H1 (cell line): ENCODE measurements at regions not wholly inside any gene's neighbourhood (a gene's known extent, or its start where the extent isn't known, plus 50 kb on each side); places are given as distances from the start of the nearest gene placed in this dataset.

Experiments
- CTCF ChIA-PET: fragments of 300-600 bp; sonication (Branson Sonifier 250); formaldehyde crosslinking; loops from one replicate; lab custom pipeline; 2021; ENCODE audit not compliant: partially characterized antibody; lab: Charles Lee
- POLR2A ChIA-PET: fragments of 300-600 bp; sonication (Branson Sonifier 250); formaldehyde crosslinking; loops from one replicate; lab custom pipeline; 2021; ENCODE audit warnings: inconsistent platforms; ENCODE audit not compliant: partially characterized antibody; lab: Charles Lee
- DNase-seq, 2 experiments: peaks; one replicate each; pipeline versions ENCODE4 v3.0.0 to v3.0.0-alpha.2; 2010 to 2022; ENCODE audit warnings: low spot score in 2 of 2, low read depth in 1 of 2, mixed read lengths in 1 of 2
- FAIRE-seq: peaks from 2 replicates; lab custom pipeline; 2011; peaks lifted over from hg19 to GRCh38; lab: Jason Lieb, UNC
- H2AFZ ChIP-seq: 2 replicates; pipeline ENCODE4 v1.8.1; 2012; ENCODE audit warnings: low read length, inconsistent platforms
- H2AK5ac ChIP-seq: 2 replicates; pipeline ENCODE4 v1.6.1; 2013; ENCODE audit warnings: low read depth, low read length
- H2BK120ac ChIP-seq: replicated peaks from 2 replicates; pipeline ENCODE3; 2013; ENCODE audit warnings: low read depth, low read length, inconsistent platforms
- H2BK12ac ChIP-seq: 2 replicates; pipeline ENCODE4 v1.6.1; 2013; ENCODE audit warnings: low read depth, low read length
- H2BK15ac ChIP-seq: 2 replicates; pipeline ENCODE4 v1.6.1; 2013; ENCODE audit warnings: low read length
- H2BK20ac ChIP-seq: 2 replicates; pipeline ENCODE4 v1.6.1; 2013; ENCODE audit warnings: low read length
- H2BK5ac ChIP-seq: 2 replicates; pipeline ENCODE4 v1.6.1; 2013; ENCODE audit warnings: low read depth, low read length
- H3K14ac ChIP-seq: 2 replicates; pipeline ENCODE4 v1.6.1; 2013; ENCODE audit warnings: inconsistent platforms; ENCODE audit not compliant: insufficient read length
- H3K18ac ChIP-seq: 2 replicates; pipeline ENCODE4 v1.6.1; 2013; ENCODE audit warnings: low read length; ENCODE audit errors: extremely low read depth
- H3K23ac ChIP-seq: 2 replicates; pipeline ENCODE4 v1.6.1; 2013; ENCODE audit warnings: inconsistent platforms; ENCODE audit not compliant: insufficient read length
- H3K23me2 ChIP-seq: 2 replicates; pipeline ENCODE4 v1.6.1; 2013; ENCODE audit warnings: low read depth, low read length
- H3K27ac ChIP-seq: 2 replicates; pipeline ENCODE4 v1.6.1; 2011; ENCODE audit warnings: low read depth, low read length, inconsistent platforms
- H3K27me3 ChIP-seq, 4 experiments: replicated peaks in 1 of 4; 1 replicate in 1 of 4; 2 replicates in 3 of 4; pipeline versions ENCODE4 v1.6.1 to v1.8.1; 2011 to 2013; ENCODE audit warnings: low read length in 3 of 4, mild to moderate bottlenecking in 3 of 4, inconsistent platforms in 2 of 4, mixed read lengths in 2 of 4, moderate library complexity in 1 of 4; ENCODE audit not compliant: control insufficient read depth in 3 of 4, insufficient read depth in 3 of 4; ENCODE audit errors: extremely low read depth in 1 of 4
- H3K36me3 ChIP-seq, 4 experiments: 2 replicates each; pipeline versions ENCODE4 v1.6.1 to v1.8.1; 2011 to 2013; ENCODE audit warnings: mild to moderate bottlenecking in 4 of 4, low read length in 3 of 4, moderate library complexity in 2 of 4, control low read depth in 1 of 4, inconsistent platforms in 1 of 4; ENCODE audit not compliant: insufficient read depth in 4 of 4, control insufficient read depth in 2 of 4
- H3K4ac ChIP-seq: replicated peaks from 2 replicates; pipeline ENCODE3; 2013; ENCODE audit warnings: low read length, low read depth, mixed read lengths, inconsistent platforms; ENCODE audit not compliant: insufficient read length
- H3K4me1 ChIP-seq, 4 experiments: replicated peaks in 1 of 4; 1 replicate in 1 of 4; 2 replicates in 3 of 4; pipeline versions ENCODE4 v1.6.1 to v1.8.1; 2011 to 2013; ENCODE audit warnings: low read length in 3 of 4, inconsistent platforms in 2 of 4, mixed read lengths in 1 of 4; ENCODE audit not compliant: insufficient read depth in 4 of 4, control insufficient read depth in 3 of 4
- H3K4me2 ChIP-seq, 2 experiments: 2 replicates each; pipeline versions ENCODE4 v1.6.1 to v1.8.1; 2011 to 2013; ENCODE audit warnings: low read depth in 2 of 2, low read length in 2 of 2, control low read depth in 1 of 2, inconsistent platforms in 1 of 2, mild to moderate bottlenecking in 1 of 2; ENCODE audit not compliant: insufficient read depth in 1 of 2
- H3K4me3 ChIP-seq, 4 experiments: fragments of 200-600, 300-600 bp in 1 of 4; sonication (generic), shearing (Covaris generic), sonication (Bioruptor Twin) in 1 of 4; 2 replicates each; pipeline versions ENCODE4 v1.5.1 to v1.8.1; 2011 to 2016; ENCODE audit warnings: low read length in 4 of 4, low read depth in 3 of 4, control low read depth in 2 of 4, inconsistent platforms in 2 of 4, mild to moderate bottlenecking in 2 of 4, mixed read lengths in 1 of 4, moderate library complexity in 1 of 4; ENCODE audit not compliant: insufficient read depth in 2 of 4; ENCODE audit errors: extremely low read depth in 1 of 4
- H3K56ac ChIP-seq: replicated peaks from 2 replicates; pipeline ENCODE3; 2013; ENCODE audit warnings: low read depth, mild to moderate bottlenecking, mixed read lengths, low read length, inconsistent platforms; ENCODE audit not compliant: insufficient read length
- H3K79me1 ChIP-seq: 2 replicates; pipeline ENCODE4 v1.6.1; 2013; ENCODE audit warnings: low read depth, low read length, control low read depth
- H3K79me2 ChIP-seq, 2 experiments: 2 replicates each; pipeline versions ENCODE4 v1.6.1 to v1.8.1; 2012 to 2013; ENCODE audit warnings: low read length in 2 of 2, mild to moderate bottlenecking in 2 of 2, inconsistent platforms in 1 of 2; ENCODE audit not compliant: insufficient read depth in 2 of 2, control insufficient read depth in 1 of 2
- H3K9ac ChIP-seq, 4 experiments: replicated peaks in 1 of 4; 1 replicate in 1 of 4; 2 replicates in 3 of 4; pipeline versions ENCODE4 v1.6.1 to v1.8.1; 2011 to 2013; ENCODE audit warnings: low read depth in 3 of 4, low read length in 3 of 4, control low read depth in 2 of 4, mild to moderate bottlenecking in 2 of 4, moderate library complexity in 2 of 4, inconsistent platforms in 1 of 4; ENCODE audit errors: extremely low read depth in 1 of 4
- H3K9me3 ChIP-seq, 2 experiments: 2 replicates each; pipeline versions ENCODE4 v1.6.1 to v1.8.1; 2012 to 2013; ENCODE audit warnings: mild to moderate bottlenecking in 2 of 2, moderate library complexity in 2 of 2, control low read depth in 1 of 2, inconsistent platforms in 1 of 2, low read depth in 1 of 2, low read length in 1 of 2, mixed read lengths in 1 of 2; ENCODE audit not compliant: insufficient read depth in 2 of 2
- H4K20me1 ChIP-seq, 2 experiments: replicated peaks in 1 of 2; 2 replicates each; pipeline versions ENCODE3 to v1.8.1; 2011 to 2013; ENCODE audit warnings: inconsistent platforms in 2 of 2, low read length in 2 of 2, mild to moderate bottlenecking in 1 of 2; ENCODE audit not compliant: insufficient read depth in 2 of 2, control insufficient read depth in 1 of 2
- H4K5ac ChIP-seq: 2 replicates; pipeline ENCODE4 v1.6.1; 2013; ENCODE audit warnings: low read length, low read depth, mixed read lengths, inconsistent platforms; ENCODE audit not compliant: insufficient read length
- H4K8ac ChIP-seq: 2 replicates; pipeline ENCODE4 v1.8.0; 2013; ENCODE audit warnings: mild to moderate bottlenecking, moderate library complexity, low read length, inconsistent platforms; ENCODE audit not compliant: insufficient read depth; ENCODE audit errors: extremely low read depth
- H4K91ac ChIP-seq: replicated peaks from 2 replicates; pipeline ENCODE3; 2013; ENCODE audit warnings: low read length, mixed read lengths, inconsistent platforms; ENCODE audit not compliant: insufficient read length
- SIRT6 ChIP-seq: IDR thresholded peaks from one replicate; pipeline ENCODE4 v1.7.1; 2012; ENCODE audit warnings: low read length, inconsistent platforms
- SRF ChIP-seq: IDR thresholded peaks from 2 replicates; pipeline ENCODE4 v1.6.1; 2011; ENCODE audit warnings: mild to moderate bottlenecking, low read depth, low read length, moderate library complexity
- TAF7 ChIP-seq: optimal IDR thresholded peaks from 2 replicates; pipeline ENCODE3; 2011; ENCODE audit warnings: low read depth, mild to moderate bottlenecking, inconsistent platforms, low read length, moderate library complexity, borderline replicate concordance
- TCF12 ChIP-seq: IDR thresholded peaks from 2 replicates; pipeline ENCODE4 v1.6.1; 2011; ENCODE audit warnings: low read depth, mild to moderate bottlenecking, low read length
- ZNF274 ChIP-seq: IDR thresholded peaks from 2 replicates; pipeline ENCODE4 v1.7.0; 2012; ENCODE audit warnings: low read length, borderline replicate concordance; ENCODE audit errors: extremely low read depth

GRCh38 chr3:154932633-154933032, 147.5 kb upstream of the MME start:
- TF ChIP-seq SRF (no peak), TAF7 (no peak), TCF12 (no peak), ZNF274 (no peak), SIRT6 (no peak)
- no peaks in the 10 kb centered on the region for H3K79me1 ChIP-seq
- H3K4me3 ChIP-seq, result no peak overlapping the region

More at GRCh38 chr3:154932633-154933032, 147.5 kb upstream of the MME start:
- H3K9me3 ChIP-seq, result no peaks in the 10 kb centered on the region
- ChIA-PET CTCF (no interaction called here), POLR2A (no interaction called here)
- H3K4me1 ChIP-seq, result no peaks in the 10 kb centered on the region
- H4K5ac ChIP-seq, result no peak overlapping the region
- no peak overlapping the region for H2AK5ac ChIP-seq
- no peak overlapping the region for H3K4me2 ChIP-seq
- H2BK5ac ChIP-seq, result no peak overlapping the region
- no peak overlapping the region for H2BK120ac ChIP-seq
- H3K23me2 ChIP-seq, result no peaks in the 10 kb centered on the region
- no peak overlapping the region for H3K14ac ChIP-seq
- no peak overlapping the region for H3K23ac ChIP-seq
- DNase-seq (no peak), FAIRE-seq (no peak)
- H3K79me2 ChIP-seq, result no peaks in the 10 kb centered on the region
- no peak overlapping the region for H3K9ac ChIP-seq
- H3K56ac ChIP-seq, result no peak overlapping the region
- no peak overlapping the region for H2AFZ ChIP-seq
- H3K27ac ChIP-seq, result no peak overlapping the region
- H2BK20ac ChIP-seq, result no peak overlapping the region
- no peak overlapping the region for H3K18ac ChIP-seq
- no peaks in the 10 kb centered on the region for H4K20me1 ChIP-seq
- H4K91ac ChIP-seq, result no peak overlapping the region
- H3K27me3 ChIP-seq, result no peaks in the 10 kb centered on the region
- no peaks in the 10 kb centered on the region for H3K36me3 ChIP-seq
- H2BK15ac ChIP-seq, result no peak overlapping the region
- no peak overlapping the region for H3K4ac ChIP-seq
- H4K8ac ChIP-seq, result no peak overlapping the region
- H2BK12ac ChIP-seq, result no peak overlapping the region
